WTC11 (cell line): ENCODE measurements at regions not wholly inside any gene's neighbourhood (a gene's known extent, or its start where the extent isn't known, plus 50 kb on each side); places are given as distances from the start of the nearest gene placed in this dataset.

ENCODE experiments used
- ATF2 ChIP-seq: sonication (generic); formaldehyde crosslinking; IDR thresholded peaks from 2 replicates; pipeline ENCODE4 v1.8.1; 2022; ENCODE audit warnings: low read depth, missing genetic modification reagents, borderline replicate concordance
- CTCF ChIP-seq: fragments of 200-600 bp; IDR thresholded peaks from 2 replicates; pipeline ENCODE4 v1.8.0; 2022; ENCODE audit warnings: antibody characterized with exemption
- E2F1 ChIP-seq: sonication (generic); formaldehyde crosslinking; IDR thresholded peaks from 2 replicates; pipeline ENCODE4 v1.8.0; 2022; ENCODE audit warnings: mild to moderate bottlenecking, missing genetic modification reagents
- JUN ChIP-seq: sonication (generic); formaldehyde crosslinking; IDR thresholded peaks from 2 replicates; pipeline ENCODE4 v1.8.0; 2023; ENCODE audit warnings: mild to moderate bottlenecking, missing genetic modification reagents
- NR3C1 ChIP-seq: sonication (generic); formaldehyde crosslinking; conservative IDR thresholded peaks from 2 replicates; pipeline ENCODE4 v1.8.1; 2023; ENCODE audit warnings: low read depth, mild to moderate bottlenecking, missing genetic modification reagents

GRCh38 chr3:159654183-159655134 lies 334.2 kb upstream of the IL12A start:
- TF ChIP-seq CTCF (no peak), ATF2 (CRISPR knock-in tag) (no peak), JUN (no peak), E2F1 (CRISPR knock-in tag) (no peak), NR3C1 (CRISPR knock-in tag) (no peak)
